Activated T-helper 1 cell treated with anti-CD3 and anti-CD28 coated beads, Interleukin-12 subunit alpha, Interleukin-12 subunit beta, Interleukin-2, Interleukin-4 antibody, amounts not matched to agents 30 ng/mL and 10 ng/mL and 1 ng/mL, durations not matched to agents 14 hours and 24 hours and 36 hours (primary cell): ENCODE measurements at regions not wholly inside any gene's neighbourhood (a gene's known extent, or its start where the extent isn't known, plus 50 kb on each side); places are given as distances from the start of the nearest gene placed in this dataset.

Experiments
- DNase-seq: peaks from one replicate; pipeline ENCODE4 v3.0.0; 2021; ENCODE audit warnings: low spot score
- H3K27ac Mint-ChIP-seq: one replicate; pipeline ENCODE4 v1.8.0; 2021; ENCODE audit warnings: mild to moderate bottlenecking, mixed read lengths
- H3K27me3 Mint-ChIP-seq: one replicate; pipeline ENCODE4 v1.8.0; 2022; ENCODE audit warnings: mild to moderate bottlenecking, moderate library complexity, mixed read lengths; ENCODE audit not compliant: insufficient read depth
- H3K36me3 Mint-ChIP-seq: one replicate; pipeline ENCODE4 v1.8.0; 2021; ENCODE audit warnings: low read depth, mixed read lengths
- H3K4me1 Mint-ChIP-seq: one replicate; pipeline ENCODE4 v1.8.0; 2021; ENCODE audit warnings: low read depth, mixed read lengths
- H3K4me3 Mint-ChIP-seq: one replicate; pipeline ENCODE4 v1.8.0; 2021; ENCODE audit warnings: mild to moderate bottlenecking, moderate library complexity, mixed read lengths
- H3K9me3 Mint-ChIP-seq: one replicate; pipeline ENCODE4 v1.8.0; 2021; ENCODE audit warnings: mixed read lengths
- intact Hi-C: fragments of 100-400 bp; cut with micrococcal nuclease; formaldehyde crosslinking; loops from one replicate; pipeline ENCODE4 v1.15.1; 2024

DNA sequence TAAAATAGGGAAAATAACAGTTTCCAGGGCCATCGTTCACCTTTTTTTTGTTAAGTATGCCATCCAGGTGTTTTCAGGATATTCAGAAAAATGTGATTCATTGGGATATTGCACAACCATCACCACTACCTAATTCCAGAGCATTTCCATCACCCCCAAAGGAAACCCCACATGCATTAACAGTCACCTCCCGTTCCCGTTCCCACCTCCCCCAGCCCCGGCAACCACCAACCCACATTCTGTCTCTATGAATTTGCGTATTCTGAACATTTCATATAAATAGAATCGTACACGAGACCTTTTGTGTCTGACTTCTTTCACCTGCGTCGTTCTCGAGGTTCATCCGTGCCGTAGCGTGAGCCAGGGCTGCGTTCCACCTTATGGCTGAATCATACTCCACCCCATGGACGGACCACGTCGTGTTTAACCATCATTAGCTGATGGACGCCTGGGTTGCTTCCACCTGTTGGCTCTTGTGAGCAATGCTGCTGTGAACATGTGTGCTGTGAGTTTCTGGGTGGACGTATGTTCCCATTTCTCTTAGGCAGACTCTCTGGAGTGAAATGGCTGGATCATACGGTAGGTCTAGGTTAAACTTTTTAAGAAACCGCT lies 51.0 kb upstream of the NCOR2 start:
- H3K36me3 Mint-ChIP-seq, result no peaks in the 10 kb centered on the region
- DNase-seq, result no peak
- H3K27ac Mint-ChIP-seq, result no peak overlapping the region
- H3K4me1 Mint-ChIP-seq, result no peaks in the 10 kb centered on the region
- no peaks in the 10 kb centered on the region for H3K9me3 Mint-ChIP-seq
- H3K4me3 Mint-ChIP-seq, result no peak overlapping the region
- H3K27me3 Mint-ChIP-seq, result no peaks in the 10 kb centered on the region
- intact Hi-C loops, result no loop called here

DNA sequence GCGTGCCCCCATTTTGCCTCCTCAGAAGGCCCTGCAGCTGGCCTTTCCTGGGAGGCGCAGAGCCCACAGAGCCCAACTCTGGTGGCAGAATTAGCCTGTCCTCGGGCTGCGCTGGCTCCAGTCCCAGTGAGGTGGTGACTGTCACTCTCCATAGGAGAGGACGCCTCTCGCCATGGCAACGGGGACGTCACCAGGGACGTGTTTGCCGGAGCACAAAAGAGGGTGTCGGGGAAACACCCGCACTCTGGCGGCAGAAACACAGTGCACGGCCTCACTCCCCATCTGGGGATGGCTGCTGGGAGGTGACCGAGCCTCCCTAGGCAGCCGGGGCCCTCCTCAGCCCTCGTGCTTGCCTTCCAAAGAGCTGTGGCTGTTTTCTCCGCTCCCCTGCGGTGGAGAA lies 50.2 kb upstream of the NCOR2 start:
- intact Hi-C loops, result no loop called here
- DNase-seq, result no peak
- Mint-ChIP-seq H3K4me3 (no peak overlapping the region), H3K36me3 (no peaks in the 10 kb centered on the region), H3K9me3 (no peaks in the 10 kb centered on the region), H3K27me3 (no peaks in the 10 kb centered on the region), H3K27ac (no peak overlapping the region), H3K4me1 (no peaks in the 10 kb centered on the region)
